ENCODE measurements at regions not wholly inside any gene's neighbourhood (a gene's known extent, or its start where the extent isn't known, plus 50 kb on each side); places are given as distances from the start of the nearest gene placed in this dataset.

DNA sequence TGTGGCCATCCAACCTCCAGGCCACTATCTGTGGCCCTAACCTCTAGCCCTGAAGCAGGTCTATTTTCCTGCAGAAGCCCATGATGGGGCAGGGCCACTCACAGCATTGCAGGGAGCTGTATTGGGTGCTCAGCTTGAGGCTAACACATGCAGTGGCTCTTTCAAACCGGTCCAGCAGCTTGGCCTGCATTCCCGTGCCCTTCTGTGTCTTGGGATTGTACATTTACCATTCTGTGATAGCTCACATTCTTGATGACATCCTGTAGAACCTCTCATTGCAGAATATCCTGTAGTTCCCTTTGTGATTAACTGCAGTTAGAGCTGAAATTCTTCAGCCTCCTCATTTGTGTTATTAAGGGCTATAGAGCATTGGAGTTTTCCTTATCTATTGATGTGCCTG is 60.8 kb upstream of the ANKRD34C start:
- TF ChIP-seq EZH2phosphoT487 (IDR thresholded peaks at IDR 0.05; ENCODE audit: borderline replicate concordance), result no peak
- TF ChIP-seq, protein P1, sequence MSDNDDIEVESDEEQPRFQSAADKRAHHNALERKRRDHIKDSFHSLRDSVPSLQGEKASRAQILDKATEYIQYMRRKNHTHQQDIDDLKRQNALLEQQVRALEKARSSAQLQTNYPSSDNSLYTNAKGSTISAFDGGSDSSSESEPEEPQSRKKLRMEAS (IDR thresholded peaks at IDR 0.05), result no peak
- TF ChIP-seq, protein P2, sequence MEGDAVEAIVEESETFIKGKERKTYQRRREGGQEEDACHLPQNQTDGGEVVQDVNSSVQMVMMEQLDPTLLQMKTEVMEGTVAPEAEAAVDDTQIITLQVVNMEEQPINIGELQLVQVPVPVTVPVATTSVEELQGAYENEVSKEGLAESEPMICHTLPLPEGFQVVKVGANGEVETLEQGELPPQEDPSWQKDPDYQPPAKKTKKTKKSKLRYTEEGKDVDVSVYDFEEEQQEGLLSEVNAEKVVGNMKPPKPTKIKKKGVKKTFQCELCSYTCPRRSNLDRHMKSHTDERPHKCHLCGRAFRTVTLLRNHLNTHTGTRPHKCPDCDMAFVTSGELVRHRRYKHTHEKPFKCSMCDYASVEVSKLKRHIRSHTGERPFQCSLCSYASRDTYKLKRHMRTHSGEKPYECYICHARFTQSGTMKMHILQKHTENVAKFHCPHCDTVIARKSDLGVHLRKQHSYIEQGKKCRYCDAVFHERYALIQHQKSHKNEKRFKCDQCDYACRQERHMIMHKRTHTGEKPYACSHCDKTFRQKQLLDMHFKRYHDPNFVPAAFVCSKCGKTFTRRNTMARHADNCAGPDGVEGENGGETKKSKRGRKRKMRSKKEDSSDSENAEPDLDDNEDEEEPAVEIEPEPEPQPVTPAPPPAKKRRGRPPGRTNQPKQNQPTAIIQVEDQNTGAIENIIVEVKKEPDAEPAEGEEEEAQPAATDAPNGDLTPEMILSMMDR (IDR thresholded peaks at IDR 0.05 in 2 of 3, conservative IDR thresholded peaks at IDR 0.05 in 1 of 3; ENCODE audit: borderline replicate concordance in 1 of 3, insufficient read depth in 1 of 3, low read depth in 2 of 3, low read length in 2 of 3), result no peak
- no peak for TF ChIP-seq POLR2A (IDR thresholded peaks at IDR 0.05; ENCODE audit: borderline replicate concordance, extremely low read depth, insufficient read depth, insufficient read length)
- no peak for TF ChIP-seq RAD21 (IDR thresholded peaks at IDR 0.05; ENCODE audit: low read depth)
